H9 (cell line): ENCODE measurements at regions not wholly inside any gene's neighbourhood (a gene's known extent, or its start where the extent isn't known, plus 50 kb on each side); places are given as distances from the start of the nearest gene placed in this dataset.
A peak's percentile ranks its signal among the peaks of the same experiment; 100 is the strongest.

Experiments
- DNase-seq: peaks from one replicate; pipeline ENCODE4 v3.0.0-alpha.2; 2017
- H2AFZ ChIP-seq: one replicate; pipeline ENCODE4 v1.6.1; 2013; ENCODE audit warnings: mild to moderate bottlenecking, low read length, control low read depth, moderate library complexity
- H2AK5ac ChIP-seq: 2 replicates; pipeline ENCODE4 v1.6.1; 2013; ENCODE audit warnings: low read length, control low read depth, mixed read lengths; ENCODE audit not compliant: insufficient read length
- H2BK120ac ChIP-seq: one replicate; pipeline ENCODE4 v1.6.1; 2013; ENCODE audit warnings: low read depth, mild to moderate bottlenecking, low read length, control low read depth, inconsistent platforms; ENCODE audit not compliant: poor library complexity, severe bottlenecking
- H2BK12ac ChIP-seq: 2 replicates; pipeline ENCODE4 v1.6.1; 2013; ENCODE audit warnings: low read length, control low read depth, mixed read lengths, low read depth; ENCODE audit not compliant: insufficient read length
- H2BK15ac ChIP-seq: 2 replicates; pipeline ENCODE4 v1.6.1; 2013; ENCODE audit warnings: low read depth, low read length, control low read depth
- H2BK20ac ChIP-seq: one replicate; pipeline ENCODE4 v1.6.1; 2013; ENCODE audit warnings: low read depth, mild to moderate bottlenecking, low read length, control low read depth, inconsistent platforms; ENCODE audit not compliant: poor library complexity, severe bottlenecking
- H2BK5ac ChIP-seq: 2 replicates; pipeline ENCODE4 v1.6.1; 2013; ENCODE audit warnings: low read length, control low read depth, mixed read lengths; ENCODE audit not compliant: insufficient read length
- H3K14ac ChIP-seq: 2 replicates; pipeline ENCODE4 v1.6.1; 2013; ENCODE audit warnings: low read length, control low read depth; ENCODE audit not compliant: insufficient read depth
- H3K18ac ChIP-seq: 2 replicates; pipeline ENCODE4 v1.6.1; 2013; ENCODE audit warnings: low read depth, mild to moderate bottlenecking, mixed read lengths, low read length, control low read depth; ENCODE audit not compliant: insufficient read length
- H3K23ac ChIP-seq: 2 replicates; pipeline ENCODE4 v1.6.1; 2013; ENCODE audit warnings: low read length, control low read depth, mixed read lengths, low read depth; ENCODE audit not compliant: insufficient read length
- H3K23me2 ChIP-seq: 2 replicates; pipeline ENCODE4 v1.6.1; 2013; ENCODE audit warnings: low read depth, mild to moderate bottlenecking, mixed read lengths, low read length, control low read depth; ENCODE audit not compliant: insufficient read length, poor library complexity, severe bottlenecking
- H3K27ac ChIP-seq: 2 replicates; pipeline ENCODE4 v1.5.1; 2013; ENCODE audit warnings: low read length, control low read depth, mixed read lengths, low read depth; ENCODE audit not compliant: insufficient read length
- H3K27me3 ChIP-seq: 2 replicates; pipeline ENCODE4 v1.6.1; 2013; ENCODE audit warnings: low read length, control low read depth, inconsistent platforms; ENCODE audit not compliant: insufficient read depth
- H3K4ac ChIP-seq: 2 replicates; pipeline ENCODE4 v1.6.1; 2013; ENCODE audit warnings: low read depth, mild to moderate bottlenecking, control low read depth, inconsistent platforms, low read length, moderate library complexity
- H3K4me1 ChIP-seq: 2 replicates; pipeline ENCODE4 v1.6.1; 2013; ENCODE audit warnings: low read length, control low read depth, inconsistent platforms; ENCODE audit not compliant: insufficient read depth
- H3K4me2 ChIP-seq: 2 replicates; pipeline ENCODE4 v1.6.1; 2013; ENCODE audit warnings: low read length, control low read depth, mixed read lengths; ENCODE audit not compliant: insufficient read length, insufficient read depth
- H3K56ac ChIP-seq: 2 replicates; pipeline ENCODE4 v1.6.1; 2013; ENCODE audit warnings: low read depth, mild to moderate bottlenecking, mixed read lengths, low read length, control low read depth; ENCODE audit not compliant: insufficient read length
- H3K79me1 ChIP-seq: 2 replicates; pipeline ENCODE4 v1.6.1; 2013; ENCODE audit warnings: low read depth, mild to moderate bottlenecking, moderate library complexity, low read length, control low read depth, inconsistent platforms; ENCODE audit not compliant: insufficient read depth, poor library complexity, severe bottlenecking
- H3K79me2 ChIP-seq: 2 replicates; pipeline ENCODE4 v1.6.1; 2013; ENCODE audit warnings: low read length, control low read depth, inconsistent platforms; ENCODE audit not compliant: insufficient read depth
- H3K9ac ChIP-seq: 2 replicates; pipeline ENCODE4 v1.6.1; 2013; ENCODE audit warnings: low read length, control low read depth, mixed read lengths; ENCODE audit not compliant: insufficient read length; ENCODE audit errors: extremely low read depth
- H3K9me3 ChIP-seq: one replicate; pipeline ENCODE4 v1.6.1; 2013; ENCODE audit warnings: low read depth, low read length, inconsistent platforms; ENCODE audit not compliant: control insufficient read depth
- H3T11ph ChIP-seq: one replicate; pipeline ENCODE4 v1.6.1; 2013; ENCODE audit warnings: mild to moderate bottlenecking, low read length, control low read depth, inconsistent platforms
- H4K20me1 ChIP-seq: one replicate; pipeline ENCODE4 v1.6.1; 2013; ENCODE audit not compliant: control insufficient read depth, insufficient read length, insufficient read depth
- H4K5ac ChIP-seq: 2 replicates; pipeline ENCODE4 v1.6.1; 2013; ENCODE audit warnings: low read depth, mild to moderate bottlenecking, mixed read lengths, low read length, control low read depth; ENCODE audit not compliant: insufficient read length
- H4K8ac ChIP-seq: replicated peaks from 2 replicates; pipeline ENCODE4 v1.6.1; 2013; ENCODE audit warnings: low read length, control low read depth, mixed read lengths, low read depth; ENCODE audit not compliant: insufficient read length
- H4K91ac ChIP-seq: 2 replicates; pipeline ENCODE4 v1.6.1; 2013; ENCODE audit warnings: low read depth, mild to moderate bottlenecking, moderate library complexity, mixed read lengths, low read length, control low read depth; ENCODE audit not compliant: insufficient read length
- H3K27ac Mint-ChIP-seq, 3 experiments: 2 replicates in 2 of 3; 3 replicates in 1 of 3; pipeline ENCODE4 v1.8.0; 2020 to 2021; ENCODE audit warnings: mixed read lengths in 3 of 3, mild to moderate bottlenecking in 1 of 3, moderate library complexity in 1 of 3
- H3K27me3 Mint-ChIP-seq: 2 replicates; pipeline ENCODE4 v1.8.0; 2021; ENCODE audit warnings: low read depth, mild to moderate bottlenecking, moderate library complexity, mixed read lengths
- H3K36me3 Mint-ChIP-seq, 3 experiments: 2 replicates in 2 of 3; 3 replicates in 1 of 3; pipeline ENCODE4 v1.8.0; 2020 to 2021; ENCODE audit warnings: low read depth in 3 of 3, mixed read lengths in 3 of 3; ENCODE audit not compliant: insufficient read depth in 1 of 3
- H3K4me1 Mint-ChIP-seq, 2 experiments: 2 replicates each; pipeline ENCODE4 v1.8.0; 2020; ENCODE audit warnings: mixed read lengths in 2 of 2
- H3K4me3 Mint-ChIP-seq, 2 experiments: 2 replicates in 1 of 2; 3 replicates in 1 of 2; pipeline ENCODE4 v1.8.0; 2020 to 2021; ENCODE audit warnings: mild to moderate bottlenecking in 2 of 2, mixed read lengths in 2 of 2, moderate library complexity in 1 of 2
- H3K9me3 Mint-ChIP-seq, 2 experiments: 2 replicates in 1 of 2; 3 replicates in 1 of 2; pipeline ENCODE4 v1.8.0; 2020; ENCODE audit warnings: mild to moderate bottlenecking in 2 of 2, mixed read lengths in 2 of 2, moderate library complexity in 1 of 2
- CTCF ChIP-seq: fragments of 200-600 bp; sonication (generic); conservative IDR thresholded peaks from 3 replicates; pipeline ENCODE4 v1.8.0; 2021; ENCODE audit warnings: antibody characterized with exemption, mild to moderate bottlenecking
- WGBS: extraction: QIAGEN DNeasy Blood & Tissue Kit; methylation state at CpG from one replicate; pipeline ENCODE4 v1.1.7; 2013; ENCODE audit warnings: missing lambda C conversion rate, low lambda C conversion rate, mixed read lengths; ENCODE audit not compliant: insufficient read length; ENCODE audit errors: extremely low coverage; 5-methylcytosine and 5-hydroxymethylcytosine counted together

- no peak overlapping the region for H3K4me2 ChIP-seq
- no CpG with 5 or more reads among the region's 9 CpGs for WGBS
- peak overlapping the region in 1 of 3 experiments; percentile 7; a peak in 2 of 7 replicates for H3K27ac Mint-ChIP-seq
These were observed 123.9 kb downstream of the ZFP36L2 start for GRCh38 chr2:43102366-43103092.

More at GRCh38 chr2:43102366-43103092, 123.9 kb downstream of the ZFP36L2 start:
- Histone ChIP-seq H2BK20ac (no peak overlapping the region), H3K4me1 (peaks cover 4% of the 10 kb centered on the region; the same call in 1 of the 2 replicates), H3K9ac (no peak overlapping the region), H3K18ac (no peak overlapping the region), H3K14ac (no peak overlapping the region), H2BK12ac (no peak overlapping the region), H3K9me3 (no peaks in the 10 kb centered on the region), H4K8ac (no peak overlapping the region), H4K20me1 (no peaks in the 10 kb centered on the region), H3K23ac (no peak overlapping the region), H3K56ac (no peak overlapping the region), H3K27me3 (no peaks in the 10 kb centered on the region; the same call in 1 of the 2 replicates), H2AFZ (no peak overlapping the region), H3K79me2 (no peaks in the 10 kb centered on the region), H3K79me1 (no peaks in the 10 kb centered on the region), H2BK120ac (no peak overlapping the region), H3K23me2 (no peaks in the 10 kb centered on the region), H4K91ac (no peak overlapping the region), H2AK5ac (no peak overlapping the region), H2BK15ac (no peak overlapping the region), H2BK5ac (no peak overlapping the region), H3K4ac (no peak overlapping the region), H3K27ac (no peak overlapping the region), H4K5ac (no peak overlapping the region), H3T11ph (no peak overlapping the region)
- Mint-ChIP-seq H3K4me3 (no peak overlapping the region), H3K9me3 (peaks cover 8 to 9% of the 10 kb centered on the region in 2 experiments; a peak in 4 of 5 replicates), H3K27me3 (peaks cover 28% of the 10 kb centered on the region), H3K4me1 (peaks cover 53 to 58% of the 10 kb centered on the region in 2 experiments), H3K36me3 (peaks cover 4 to 21% (median 8%) of the 10 kb centered on the region in 3 experiments; a peak in 6 of 7 replicates)
- DNase-seq: no peak
- no peak for TF ChIP-seq CTCF
